HG02970 (cell line): ENCODE measurements at regions not wholly inside any gene's neighbourhood (a gene's known extent, or its start where the extent isn't known, plus 50 kb on each side); places are given as distances from the start of the nearest gene placed in this dataset.

Experiments
- ATAC-seq: cut with Tn5 transposase; IDR thresholded peaks from one replicate; pipeline ENCODE4 v1.9.1; 2021; ENCODE audit warnings: mild to moderate bottlenecking, moderate library complexity, moderate number of reproducible peaks; ENCODE audit not compliant: unreplicated experiment, low FRiP score

GRCh38 chr22:22431271-22432220 is 77.0 kb downstream of the ZNF280B start:
- ATAC-seq = no peak

- no peak for ATAC-seq
Observed at GRCh38 chr22:22432479-22432878, 76.1 kb downstream of the ZNF280B start.

- no peak for ATAC-seq
Observed at GRCh38 chr22:22432937-22433336, 75.6 kb downstream of the ZNF280B start.

- ATAC-seq = no peak
Observed at GRCh38 chr22:22433770-22434169, 74.8 kb downstream of the ZNF280B start.
